ENCODE measurements at regions not wholly inside any gene's neighbourhood (a gene's known extent, or its start where the extent isn't known, plus 50 kb on each side); places are given as distances from the start of the nearest gene placed in this dataset.

GRCh38 chr1:228853191-228853590 is 117.9 kb downstream of the RHOU start:
- Histone ChIP-seq H3K27ac (ENCODE audit: low read depth, low read length, poor library complexity, severe bottlenecking) (no peak overlapping the region), H3K36me3 (ENCODE audit: insufficient read depth, low read length, poor library complexity, severe bottlenecking) (no peaks in the 10 kb centered on the region), H3K27me3 (replicated peaks; ENCODE audit: insufficient read depth, low read depth, low read length, poor library complexity) (peaks cover 26% of the 10 kb centered on the region), H3K4me3 (ENCODE audit: low read depth, low read length, poor library complexity, severe bottlenecking) (no peak overlapping the region), H3K9me3 (ENCODE audit: low read depth, low read length, poor library complexity, severe bottlenecking) (no peaks in the 10 kb centered on the region), H3K4me1 (ENCODE audit: insufficient read depth, low read length, poor library complexity, severe bottlenecking) (no peaks in the 10 kb centered on the region)
- POLR2A ChIA-PET (ENCODE audit: low non-redundant PET): no interaction called here
- no TSS peak for BruUV-seq (replicated peaks)
- DNase-seq (ENCODE audit: low spot score): no peak
- CTCF ChIA-PET: no interaction called here
- intact Hi-C loops (cut with micrococcal nuclease; ENCODE audit: unreplicated experiment): no loop called here
- TF ChIP-seq EZH2 (IDR thresholded peaks at IDR 0.05; ENCODE audit: borderline replicate concordance, low read depth, low read length, poor library complexity, severe bottlenecking): no peak
- TF ChIP-seq, protein P1, sequence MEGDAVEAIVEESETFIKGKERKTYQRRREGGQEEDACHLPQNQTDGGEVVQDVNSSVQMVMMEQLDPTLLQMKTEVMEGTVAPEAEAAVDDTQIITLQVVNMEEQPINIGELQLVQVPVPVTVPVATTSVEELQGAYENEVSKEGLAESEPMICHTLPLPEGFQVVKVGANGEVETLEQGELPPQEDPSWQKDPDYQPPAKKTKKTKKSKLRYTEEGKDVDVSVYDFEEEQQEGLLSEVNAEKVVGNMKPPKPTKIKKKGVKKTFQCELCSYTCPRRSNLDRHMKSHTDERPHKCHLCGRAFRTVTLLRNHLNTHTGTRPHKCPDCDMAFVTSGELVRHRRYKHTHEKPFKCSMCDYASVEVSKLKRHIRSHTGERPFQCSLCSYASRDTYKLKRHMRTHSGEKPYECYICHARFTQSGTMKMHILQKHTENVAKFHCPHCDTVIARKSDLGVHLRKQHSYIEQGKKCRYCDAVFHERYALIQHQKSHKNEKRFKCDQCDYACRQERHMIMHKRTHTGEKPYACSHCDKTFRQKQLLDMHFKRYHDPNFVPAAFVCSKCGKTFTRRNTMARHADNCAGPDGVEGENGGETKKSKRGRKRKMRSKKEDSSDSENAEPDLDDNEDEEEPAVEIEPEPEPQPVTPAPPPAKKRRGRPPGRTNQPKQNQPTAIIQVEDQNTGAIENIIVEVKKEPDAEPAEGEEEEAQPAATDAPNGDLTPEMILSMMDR (conservative IDR thresholded peaks at IDR 0.05; ENCODE audit: low read depth, low read length): no peak

DNA sequence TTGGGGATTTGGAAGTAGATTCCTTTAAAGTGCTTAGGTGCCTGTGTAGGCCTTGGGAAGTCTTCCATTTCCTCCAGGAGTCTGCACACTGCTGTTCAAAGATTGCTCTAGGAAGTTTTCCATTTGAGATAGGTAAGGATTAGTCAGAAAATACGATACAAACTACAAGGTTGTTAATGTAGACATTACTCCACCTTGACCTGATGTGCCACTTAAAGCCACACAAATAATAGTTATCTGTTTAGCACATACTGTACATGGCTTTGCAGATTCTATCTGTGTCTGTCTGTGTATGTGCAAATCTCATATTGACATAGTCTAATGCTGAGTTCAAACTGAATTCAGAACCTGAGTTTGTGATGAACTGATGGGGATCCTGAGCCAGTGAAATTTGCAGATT is 118.4 kb downstream of the RHOU start:
- DNase-seq (ENCODE audit: low spot score): no peak
- intact Hi-C loops (cut with micrococcal nuclease; ENCODE audit: unreplicated experiment): no loop called here
- no peak for TF ChIP-seq EZH2 (IDR thresholded peaks at IDR 0.05; ENCODE audit: borderline replicate concordance, low read depth, low read length, poor library complexity, severe bottlenecking)
- TF ChIP-seq, protein P1 (conservative IDR thresholded peaks at IDR 0.05; ENCODE audit: low read depth, low read length): no peak
- H3K4me1 ChIP-seq (ENCODE audit: insufficient read depth, low read length, poor library complexity, severe bottlenecking): no peaks in the 10 kb centered on the region
- peaks cover 30% of the 10 kb centered on the region for H3K27me3 ChIP-seq (replicated peaks; ENCODE audit: insufficient read depth, low read depth, low read length, poor library complexity)
- BruUV-seq (replicated peaks): no TSS peak
- ChIA-PET POLR2A (ENCODE audit: low non-redundant PET) (no interaction called here), CTCF (no interaction called here)
- no peak overlapping the region for H3K4me3 ChIP-seq (ENCODE audit: low read depth, low read length, poor library complexity, severe bottlenecking)
- no peaks in the 10 kb centered on the region for H3K36me3 ChIP-seq (ENCODE audit: insufficient read depth, low read length, poor library complexity, severe bottlenecking)
- H3K9me3 ChIP-seq (ENCODE audit: low read depth, low read length, poor library complexity, severe bottlenecking): no peaks in the 10 kb centered on the region
- no peak overlapping the region for H3K27ac ChIP-seq (ENCODE audit: low read depth, low read length, poor library complexity, severe bottlenecking)

GRCh38 chr1:228854907-228855306 is 119.6 kb downstream of the RHOU start:
- POLR2A ChIA-PET (ENCODE audit: low non-redundant PET): no interaction called here
- intact Hi-C loops (cut with micrococcal nuclease; ENCODE audit: unreplicated experiment): no loop called here
- H3K9me3 ChIP-seq (ENCODE audit: low read depth, low read length, poor library complexity, severe bottlenecking): no peaks in the 10 kb centered on the region

More at GRCh38 chr1:228854907-228855306, 119.6 kb downstream of the RHOU start:
- Histone ChIP-seq H3K36me3 (ENCODE audit: insufficient read depth, low read length, poor library complexity, severe bottlenecking) (no peaks in the 10 kb centered on the region), H3K27me3 (replicated peaks; ENCODE audit: insufficient read depth, low read depth, low read length, poor library complexity) (peaks cover 33% of the 10 kb centered on the region), H3K4me1 (ENCODE audit: insufficient read depth, low read length, poor library complexity, severe bottlenecking) (no peaks in the 10 kb centered on the region), H3K4me3 (ENCODE audit: low read depth, low read length, poor library complexity, severe bottlenecking) (no peak overlapping the region), H3K27ac (ENCODE audit: low read depth, low read length, poor library complexity, severe bottlenecking) (no peak overlapping the region)
- no peak for DNase-seq (ENCODE audit: low spot score)
- BruUV-seq (replicated peaks): no TSS peak
- CTCF ChIA-PET: no interaction called here
- no peak for TF ChIP-seq EZH2 (IDR thresholded peaks at IDR 0.05; ENCODE audit: borderline replicate concordance, low read depth, low read length, poor library complexity, severe bottlenecking)
- TF ChIP-seq, protein P1 (conservative IDR thresholded peaks at IDR 0.05; ENCODE audit: low read depth, low read length): no peak
